Choroid plexus epithelial cell (primary cell): ENCODE measurements at regions not wholly inside any gene's neighbourhood (a gene's known extent, or its start where the extent isn't known, plus 50 kb on each side); places are given as distances from the start of the nearest gene placed in this dataset.
"Not testable (repeated sequence)": the region's sequence is repeated elsewhere in the genome, so short reads cannot be mapped to it uniquely, and the experiment has no call there.

ENCODE experiments used
- DNase-seq: peaks from one replicate; pipeline ENCODE4 v3.0.0-alpha.2; 2010; ENCODE audit warnings: low read depth
- H3K4me3 ChIP-seq: 2 replicates; pipeline ENCODE4 v1.5.1; 2011; ENCODE audit warnings: low read depth, mild to moderate bottlenecking, control low read depth, low read length, moderate library complexity
- TF ChIP-seq, protein P1 (sequence below): conservative IDR thresholded peaks from 2 replicates; pipeline ENCODE4 v1.5.1; 2011; ENCODE audit warnings: low read depth, mild to moderate bottlenecking, control low read depth, inconsistent platforms, low read length, moderate library complexity

DNA sequence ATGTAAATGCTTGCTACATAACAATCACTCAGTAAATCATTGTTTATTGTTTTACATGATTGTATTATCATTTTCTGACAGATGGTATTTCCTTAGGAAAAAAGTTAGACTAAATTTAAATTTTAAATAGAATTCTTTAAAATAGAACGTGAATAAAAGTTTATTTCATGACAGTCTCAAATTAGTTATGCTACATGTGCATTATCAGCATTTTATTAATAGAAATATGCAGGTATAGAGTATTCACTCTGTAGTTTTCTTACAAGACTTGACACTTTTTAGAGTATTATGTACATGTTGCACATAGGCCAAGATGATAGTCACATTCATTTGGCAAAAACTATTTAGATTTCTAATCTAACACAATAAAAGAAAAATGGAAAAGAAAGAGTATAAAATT, 213.3 kb upstream of the SPRY1 start:
- DNase-seq, result no peak
- TF ChIP-seq, protein P1, sequence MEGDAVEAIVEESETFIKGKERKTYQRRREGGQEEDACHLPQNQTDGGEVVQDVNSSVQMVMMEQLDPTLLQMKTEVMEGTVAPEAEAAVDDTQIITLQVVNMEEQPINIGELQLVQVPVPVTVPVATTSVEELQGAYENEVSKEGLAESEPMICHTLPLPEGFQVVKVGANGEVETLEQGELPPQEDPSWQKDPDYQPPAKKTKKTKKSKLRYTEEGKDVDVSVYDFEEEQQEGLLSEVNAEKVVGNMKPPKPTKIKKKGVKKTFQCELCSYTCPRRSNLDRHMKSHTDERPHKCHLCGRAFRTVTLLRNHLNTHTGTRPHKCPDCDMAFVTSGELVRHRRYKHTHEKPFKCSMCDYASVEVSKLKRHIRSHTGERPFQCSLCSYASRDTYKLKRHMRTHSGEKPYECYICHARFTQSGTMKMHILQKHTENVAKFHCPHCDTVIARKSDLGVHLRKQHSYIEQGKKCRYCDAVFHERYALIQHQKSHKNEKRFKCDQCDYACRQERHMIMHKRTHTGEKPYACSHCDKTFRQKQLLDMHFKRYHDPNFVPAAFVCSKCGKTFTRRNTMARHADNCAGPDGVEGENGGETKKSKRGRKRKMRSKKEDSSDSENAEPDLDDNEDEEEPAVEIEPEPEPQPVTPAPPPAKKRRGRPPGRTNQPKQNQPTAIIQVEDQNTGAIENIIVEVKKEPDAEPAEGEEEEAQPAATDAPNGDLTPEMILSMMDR, result no peak
- H3K4me3 ChIP-seq, result no peak overlapping the region

DNA sequence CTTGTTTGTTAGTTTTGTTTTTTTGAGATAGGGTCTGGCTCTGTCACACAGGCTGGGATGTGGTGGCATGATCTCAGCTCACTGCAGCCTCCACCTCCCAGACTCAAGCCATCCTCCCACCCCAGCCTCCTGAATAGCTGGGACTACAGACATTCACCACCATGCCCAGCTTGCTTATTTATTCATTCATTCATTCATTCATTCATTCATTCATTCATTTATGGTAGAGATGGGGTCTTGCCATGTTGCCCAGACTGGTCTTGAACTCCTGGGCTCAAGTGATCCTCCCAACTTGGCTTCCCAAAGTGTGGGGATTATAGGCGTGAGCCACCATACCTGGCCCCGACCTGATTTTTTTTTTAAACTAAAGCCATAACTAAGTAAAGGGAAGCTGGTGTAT, 212.8 kb upstream of the SPRY1 start:
- H3K4me3 ChIP-seq, DNase-seq: not testable (repeated sequence)

DNA sequence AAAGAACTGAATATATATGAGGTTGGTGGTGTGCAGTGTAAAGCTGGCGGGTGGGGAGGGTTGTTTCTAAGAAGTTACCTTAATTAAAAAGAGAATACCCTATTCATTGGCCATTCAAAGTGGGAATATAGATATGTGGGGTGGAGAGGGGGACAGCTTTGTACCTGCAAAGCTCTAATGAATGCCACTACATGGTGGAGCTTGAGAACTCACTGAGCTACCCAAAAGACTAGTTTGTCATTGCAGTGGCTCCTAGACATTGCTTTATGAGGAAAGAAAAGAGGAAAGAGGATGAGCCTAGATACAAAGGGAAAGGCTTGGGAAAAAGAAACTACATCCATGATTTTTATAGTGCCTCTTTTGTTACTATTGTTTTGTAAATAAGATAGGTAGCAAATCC, 209.9 kb upstream of the SPRY1 start:
- no peak overlapping the region for H3K4me3 ChIP-seq
- TF ChIP-seq, protein P1, result no peak
- DNase-seq, result no peak

DNA sequence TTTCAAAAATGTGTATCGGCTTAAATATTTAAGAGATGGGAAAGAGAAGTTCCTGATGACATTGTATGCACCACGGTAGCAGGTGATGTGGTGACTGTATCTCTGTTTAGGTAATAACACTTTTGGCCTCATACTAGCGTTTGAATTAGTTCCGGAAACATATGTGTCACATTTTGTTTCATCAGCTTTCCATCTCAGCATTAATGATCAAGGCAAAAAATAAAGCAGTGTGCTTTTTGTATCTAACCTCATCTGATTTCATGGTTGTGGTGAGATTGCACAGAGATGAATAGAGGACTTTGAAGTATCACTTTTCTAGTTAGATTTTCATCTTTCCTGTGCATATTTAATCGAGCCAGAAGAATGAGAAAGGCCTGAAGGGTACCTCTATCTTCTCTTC, 206.4 kb upstream of the SPRY1 start:
- TF ChIP-seq, protein P1, result no peak
- no peak overlapping the region for H3K4me3 ChIP-seq
- no peak for DNase-seq

DNA sequence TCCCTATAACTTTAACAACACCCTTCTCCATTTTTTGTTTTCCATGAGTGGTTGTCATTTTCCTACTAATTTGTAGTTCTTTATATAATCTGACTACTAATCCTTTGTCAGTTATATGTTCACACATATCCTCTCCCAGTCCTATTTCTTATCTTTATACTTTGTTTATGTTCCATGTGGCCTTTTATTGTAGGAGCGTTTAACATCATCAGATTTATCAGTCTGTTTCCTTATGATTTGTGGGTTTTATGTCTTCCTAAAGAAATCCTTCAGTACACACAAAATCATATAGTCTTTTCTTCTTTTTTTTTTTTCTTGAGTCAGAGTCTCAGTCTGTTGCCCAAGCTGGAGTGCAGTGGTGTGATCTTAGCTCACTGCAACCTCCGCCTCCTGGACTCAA, 204.9 kb upstream of the SPRY1 start:
- DNase-seq, result no peak
- no peak overlapping the region for H3K4me3 ChIP-seq
- TF ChIP-seq, protein P1, result no peak

DNA sequence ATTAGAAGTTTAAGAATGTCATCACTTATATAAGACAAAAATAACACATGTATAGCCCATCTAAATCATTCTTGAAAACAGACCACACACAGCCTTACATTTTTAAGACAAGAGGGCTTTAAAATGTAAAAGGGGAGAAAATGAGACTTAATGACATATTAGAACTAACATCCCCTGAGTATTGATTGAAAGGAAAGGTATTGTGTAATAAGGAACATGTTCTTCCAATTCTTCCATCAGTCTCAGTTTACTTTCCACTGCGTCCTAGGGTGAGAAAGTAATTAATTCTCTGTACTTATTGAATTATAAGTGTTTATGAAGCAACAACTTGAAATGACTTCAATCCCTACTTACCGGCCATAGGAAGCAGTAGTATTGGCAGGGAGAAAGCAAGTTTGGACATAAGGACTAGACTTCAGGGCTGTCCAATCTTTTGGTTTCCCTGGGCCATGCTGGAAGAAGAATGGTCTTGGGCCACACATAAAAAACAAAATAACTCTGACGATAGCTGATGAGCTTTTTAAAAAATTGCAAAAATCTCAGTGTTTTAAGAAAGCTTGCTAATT, 202.7 kb upstream of the SPRY1 start:
- TF ChIP-seq, protein P1, result no peak
- H3K4me3 ChIP-seq, result no peak overlapping the region
- DNase-seq, result no peak

DNA sequence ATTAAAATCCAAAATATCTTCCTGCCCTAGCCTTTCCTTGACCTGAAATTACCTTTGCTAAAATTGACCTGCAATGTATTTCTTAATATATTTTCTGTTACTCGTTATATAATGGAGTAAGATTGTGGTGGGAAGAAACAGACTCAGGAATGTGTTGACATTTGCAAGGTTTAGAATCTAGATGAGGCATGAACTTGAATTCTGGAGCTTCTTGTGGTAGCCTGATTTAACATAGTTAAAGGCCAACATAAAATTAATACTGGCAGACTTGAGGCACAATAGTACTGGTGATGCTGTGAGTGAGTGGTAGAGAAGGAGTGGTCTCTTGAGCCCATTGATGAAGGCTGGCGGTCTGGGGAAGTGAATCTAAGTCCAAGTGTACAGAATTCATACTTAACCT, 197.9 kb upstream of the SPRY1 start:
- TF ChIP-seq, protein P1, result no peak
- peak; percentile 16 for DNase-seq
- H3K4me3 ChIP-seq, result no peak overlapping the region
